Naive thymus-derived CD4-positive, alpha-beta T cell (primary cell): ENCODE measurements at regions not wholly inside any gene's neighbourhood (a gene's known extent, or its start where the extent isn't known, plus 50 kb on each side); places are given as distances from the start of the nearest gene placed in this dataset.
"Not testable (repeated sequence)": the region's sequence is repeated elsewhere in the genome, so short reads cannot be mapped to it uniquely, and the experiment has no call there.

Source experiments
- ATAC-seq: fragments of 150-1000 bp; cut with Tn5 transposase; 2 replicates; pipeline ENCODE4 v1.10.0; 2021; ENCODE audit warnings: mild to moderate bottlenecking, moderate library complexity
- CTCF ChIA-PET: fragments of 350-600 bp; sonication (Branson Sonifier 250); formaldehyde crosslinking; loops from one replicate; lab custom pipeline; 2021; ENCODE audit warnings: antibody characterized with exemption; lab: Charles Lee
- POLR2A ChIA-PET: fragments of 350-600 bp; sonication (Branson Sonifier 250); formaldehyde crosslinking; loops from one replicate; lab custom pipeline; 2021; ENCODE audit warnings: antibody characterized with exemption, inconsistent platforms; lab: Charles Lee
- DNase-seq, 9 donors: peaks; one replicate each; pipeline versions ENCODE4 v3.0.0 to v3.0.0-alpha.2; 2020 to 2022; ENCODE audit warnings: mixed read lengths in 1 of 9
- H3K27ac ChIP-seq: one replicate; pipeline ENCODE4 v1.7.0; 2013; ENCODE audit warnings: mild to moderate bottlenecking, low read depth, low read length, moderate library complexity
- H3K27me3 ChIP-seq, 2 donors: one replicate each; pipeline ENCODE4 v1.7.0; 2013; ENCODE audit warnings: low read length in 2 of 2, mild to moderate bottlenecking in 2 of 2, moderate library complexity in 2 of 2; ENCODE audit not compliant: control insufficient read depth in 2 of 2, insufficient read depth in 2 of 2
- H3K36me3 ChIP-seq, 3 experiments: 1 replicate in 2 of 3; 2 replicates in 1 of 3; pipeline ENCODE4 v1.7.0; 2013; ENCODE audit warnings: low read length in 3 of 3, mild to moderate bottlenecking in 3 of 3, moderate library complexity in 1 of 3; ENCODE audit not compliant: insufficient read depth in 3 of 3, control insufficient read depth in 2 of 3
- H3K4me1 ChIP-seq, 2 donors: one replicate each; pipeline ENCODE4 v1.7.0; 2013; ENCODE audit warnings: low read length in 2 of 2, mild to moderate bottlenecking in 2 of 2, moderate library complexity in 1 of 2; ENCODE audit not compliant: control insufficient read depth in 2 of 2, insufficient read depth in 2 of 2
- H3K4me3 ChIP-seq: 2 replicates; pipeline ENCODE4 v1.7.0; 2013; ENCODE audit warnings: mild to moderate bottlenecking, low read length
- H3K9me3 ChIP-seq, 3 experiments: 1 replicate in 2 of 3; 2 replicates in 1 of 3; pipeline ENCODE4 v1.7.0; 2013; ENCODE audit warnings: low read length in 3 of 3; ENCODE audit not compliant: control insufficient read depth in 2 of 3
- H3K27ac Mint-ChIP-seq, 9 donors: one replicate each; pipeline ENCODE4 v1.8.0; 2020 to 2022; ENCODE audit warnings: mixed read lengths in 9 of 9, mild to moderate bottlenecking in 8 of 9, moderate library complexity in 5 of 9, inconsistent platforms in 2 of 9
- H3K27me3 Mint-ChIP-seq, 5 donors: one replicate each; pipeline ENCODE4 v1.8.0; 2021 to 2022; ENCODE audit warnings: mixed read lengths in 5 of 5, mild to moderate bottlenecking in 1 of 5
- H3K36me3 Mint-ChIP-seq, 5 donors: one replicate each; pipeline ENCODE4 v1.8.0; 2020 to 2022; ENCODE audit warnings: mixed read lengths in 5 of 5, mild to moderate bottlenecking in 3 of 5, inconsistent platforms in 1 of 5
- H3K4me1 Mint-ChIP-seq, 7 donors: one replicate each; pipeline ENCODE4 v1.8.0; 2020 to 2022; ENCODE audit warnings: mixed read lengths in 7 of 7, mild to moderate bottlenecking in 3 of 7, inconsistent platforms in 1 of 7
- H3K4me3 Mint-ChIP-seq, 10 donors: one replicate each; pipeline ENCODE4 v1.8.0; 2020 to 2022; ENCODE audit warnings: mild to moderate bottlenecking in 10 of 10, mixed read lengths in 10 of 10, moderate library complexity in 6 of 10, inconsistent platforms in 2 of 10
- H3K9me3 Mint-ChIP-seq, 11 donors: one replicate each; pipeline ENCODE4 v1.8.0; 2020 to 2022; ENCODE audit warnings: mixed read lengths in 11 of 11, mild to moderate bottlenecking in 4 of 11, inconsistent platforms in 1 of 11, moderate library complexity in 1 of 11
- intact Hi-C, 2 donors: fragments of 100-400 bp; cut with micrococcal nuclease; formaldehyde crosslinking; loops; one replicate each; pipeline ENCODE4 v1.15.1; 2023

- DNase-seq, ATAC-seq, H3K27me3 Mint-ChIP-seq, H3K4me1 ChIP-seq, H3K4me3 ChIP-seq, H3K27ac Mint-ChIP-seq, H3K4me3 Mint-ChIP-seq, CTCF ChIA-PET, H3K27ac ChIP-seq, H3K36me3 ChIP-seq, H3K27me3 ChIP-seq, H3K9me3 Mint-ChIP-seq, intact Hi-C loops, POLR2A ChIA-PET, H3K9me3 ChIP-seq, H3K4me1 Mint-ChIP-seq: not testable (repeated sequence)
- peaks cover 4 to 19% (median 9%) of the 10 kb centered on the region in 5 donors for H3K36me3 Mint-ChIP-seq
Observed at GRCh38 chr17:18572536-18572935, 71.7 kb downstream of the TBC1D28 start.

- POLR2A ChIA-PET, DNase-seq, H3K27me3 ChIP-seq, H3K4me3 ChIP-seq, intact Hi-C loops, H3K36me3 ChIP-seq, CTCF ChIA-PET, H3K27me3 Mint-ChIP-seq, ATAC-seq, H3K4me1 Mint-ChIP-seq, H3K4me1 ChIP-seq, H3K4me3 Mint-ChIP-seq, H3K27ac ChIP-seq, H3K9me3 Mint-ChIP-seq, H3K9me3 ChIP-seq, H3K27ac Mint-ChIP-seq: not testable (repeated sequence)
- H3K36me3 Mint-ChIP-seq, result peaks cover 4 to 19% (median 9%) of the 10 kb centered on the region in 5 donors
Observed at GRCh38 chr17:18574137-18574536, 70.1 kb downstream of the TBC1D28 start.
